ENCODE measurements at regions not wholly inside any gene's neighbourhood (a gene's known extent, or its start where the extent isn't known, plus 50 kb on each side); places are given as distances from the start of the nearest gene placed in this dataset.
"Not testable (repeated sequence)": the region's sequence is repeated elsewhere in the genome, so short reads cannot be mapped to it uniquely, and the experiment has no call there.

- DNase-seq (ENCODE audit: low read depth in 2 of 2): no peak
Measured at GRCh38 chr5:79924936-79925893, 65.8 kb downstream of the MTX3 start.

DNA sequence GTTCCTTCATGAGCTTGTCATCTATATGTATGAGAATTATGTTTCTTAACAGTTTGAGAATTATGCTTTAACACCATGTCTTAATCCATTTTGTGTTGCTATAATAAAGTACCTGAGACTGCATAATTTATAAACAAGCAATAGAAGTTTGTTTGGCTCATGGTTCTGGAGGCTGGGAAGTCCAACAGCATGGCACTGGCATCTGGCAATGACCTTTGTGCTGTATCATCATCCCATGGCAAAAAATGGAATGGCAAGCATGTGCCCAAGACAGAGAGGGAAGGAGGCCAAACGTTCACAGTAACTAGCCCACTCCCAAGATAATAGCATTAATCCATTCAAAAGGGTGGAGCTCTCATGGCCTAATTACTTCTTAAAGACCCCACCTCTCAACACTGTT, 67.6 kb downstream of the MTX3 start:
- no peak for DNase-seq (ENCODE audit: low read depth in 2 of 2)

- DNase-seq (ENCODE audit: low read depth in 2 of 2): no peak
Measured at GRCh38 chr5:79922626-79923025, 68.4 kb downstream of the MTX3 start.

- not testable (repeated sequence) for DNase-seq (ENCODE audit: low read depth in 2 of 2)
Measured at GRCh38 chr5:79907452-79907851, 83.6 kb downstream of the MTX3 start.

- DNase-seq (ENCODE audit: low read depth in 2 of 2): not testable (repeated sequence)
Measured at GRCh38 chr5:79902571-79902970, 88.5 kb downstream of the MTX3 start.

- no peak for DNase-seq (ENCODE audit: low read depth in 2 of 2)
Measured at GRCh38 chr5:79901631-79902030, 89.4 kb downstream of the MTX3 start.

GRCh38 chr5:79898611-79899010, 92.5 kb downstream of the MTX3 start:
- no peak for DNase-seq (ENCODE audit: low read depth in 2 of 2)

DNA sequence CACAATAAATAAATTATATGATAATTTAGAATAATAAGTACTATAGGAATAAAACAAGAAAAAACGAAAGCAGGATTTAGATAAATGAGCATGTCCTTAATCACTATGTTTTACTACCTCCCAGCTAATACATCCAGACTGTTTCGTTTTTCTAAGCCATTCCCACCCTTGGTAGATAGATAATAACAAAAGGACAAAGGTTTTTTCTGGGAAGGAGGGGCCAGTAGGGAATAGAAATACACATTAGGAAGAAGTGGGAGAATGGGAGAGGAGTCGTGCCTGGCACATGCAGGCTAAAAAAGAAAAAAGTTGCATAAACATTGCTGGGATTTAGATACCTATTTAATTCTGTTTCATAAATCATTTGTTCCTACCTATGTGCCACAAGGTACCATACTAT, 97.1 kb downstream of the MTX3 start:
- DNase-seq (ENCODE audit: low read depth in 2 of 2): no peak

GRCh38 chr5:79893485-79893884, 97.6 kb downstream of the MTX3 start:
- DNase-seq (ENCODE audit: low read depth in 2 of 2): no peak

DNA sequence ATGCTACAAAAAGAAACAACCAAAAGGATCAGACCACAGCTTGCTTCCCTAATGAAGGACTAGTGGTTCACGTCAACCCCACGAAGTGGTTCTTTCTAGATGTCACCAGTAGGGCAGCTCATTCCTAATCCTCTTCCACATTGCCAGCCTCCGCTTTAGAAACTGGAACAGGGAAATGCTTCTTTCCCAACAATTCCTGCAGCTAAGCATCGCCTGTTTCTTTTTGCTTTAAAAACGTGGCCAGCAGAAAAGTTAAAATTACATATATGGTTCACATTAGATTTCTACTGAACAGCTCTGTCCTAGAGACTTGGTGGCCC, 100.2 kb downstream of the MTX3 start:
- no peak for DNase-seq (ENCODE audit: low read depth in 2 of 2)

- DNase-seq (ENCODE audit: low read depth in 2 of 2): no peak
Measured at GRCh38 chr5:79890119-79890929, 100.7 kb downstream of the MTX3 start.

DNA sequence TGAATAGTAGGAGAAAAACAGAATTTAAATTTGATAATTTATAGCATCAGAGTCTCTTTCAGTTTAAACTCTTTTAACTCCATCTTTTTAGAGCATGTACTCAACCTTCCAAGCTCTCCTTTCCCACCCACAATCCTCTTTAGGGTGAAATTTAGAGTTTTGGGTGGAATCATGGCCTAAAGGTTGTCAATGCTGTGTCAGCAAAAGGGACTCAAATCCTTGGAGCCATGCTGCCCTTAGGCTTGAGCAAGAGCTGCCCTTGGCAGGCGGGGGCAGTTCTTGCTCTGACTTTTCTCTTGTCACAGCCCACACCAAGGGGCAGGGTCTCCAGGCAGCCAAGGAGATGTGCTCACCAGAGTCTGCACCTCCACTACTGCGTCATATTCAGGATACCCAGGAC, 102.4 kb downstream of the MTX3 start:
- no peak for DNase-seq (ENCODE audit: low read depth in 2 of 2)

GRCh38 chr5:79886925-79887655, 104.0 kb downstream of the MTX3 start:
- no peak for DNase-seq (ENCODE audit: low read depth in 2 of 2)

- DNase-seq (ENCODE audit: low read depth in 2 of 2): no peak
Measured at GRCh38 chr5:79886456-79886855, 104.6 kb downstream of the MTX3 start.

GRCh38 chr5:79879880-79880279, 111.2 kb downstream of the MTX3 start:
- DNase-seq (ENCODE audit: low read depth in 2 of 2): not testable (repeated sequence)

DNA sequence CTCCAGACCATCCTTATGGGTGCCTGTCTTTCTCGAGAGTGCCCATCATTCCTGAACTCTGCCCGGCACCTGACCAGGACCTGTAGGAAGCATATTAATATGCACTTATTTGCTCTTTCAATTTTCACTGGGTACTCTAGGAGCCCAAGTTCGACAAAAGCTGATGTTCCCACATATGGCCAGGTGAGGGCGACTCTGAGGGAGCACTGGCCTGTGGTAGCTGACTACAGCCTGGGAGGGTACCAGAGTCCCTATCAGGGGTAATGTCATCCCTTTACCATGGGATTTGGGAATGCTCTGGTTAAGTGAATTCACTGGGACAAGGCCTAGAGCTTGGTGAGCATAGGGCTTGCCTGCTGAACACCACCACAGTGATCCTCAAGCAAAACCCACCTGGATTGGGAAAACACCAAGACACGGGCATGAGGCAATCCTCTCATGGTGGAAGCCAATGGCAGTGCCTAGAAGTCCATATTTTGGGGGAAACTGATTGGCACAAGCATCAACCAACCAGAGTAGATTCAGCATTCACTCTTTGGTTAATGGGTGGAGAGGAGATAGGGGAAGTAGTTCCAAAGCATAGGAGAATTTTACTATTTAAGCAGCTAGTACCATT, 112.2 kb downstream of the MTX3 start:
- peak; percentile 11 to 29 for DNase-seq (ENCODE audit: low read depth in 2 of 2)

- no peak for DNase-seq (ENCODE audit: low read depth in 2 of 2)
Measured at GRCh38 chr5:79878136-79878679, 112.9 kb downstream of the MTX3 start.

- DNase-seq (ENCODE audit: low read depth in 2 of 2): no peak
Measured at GRCh38 chr5:79876456-79876855, 114.6 kb downstream of the MTX3 start.

GRCh38 chr5:79875230-79875629, 115.8 kb downstream of the MTX3 start:
- DNase-seq (ENCODE audit: low read depth in 2 of 2): no peak

DNA sequence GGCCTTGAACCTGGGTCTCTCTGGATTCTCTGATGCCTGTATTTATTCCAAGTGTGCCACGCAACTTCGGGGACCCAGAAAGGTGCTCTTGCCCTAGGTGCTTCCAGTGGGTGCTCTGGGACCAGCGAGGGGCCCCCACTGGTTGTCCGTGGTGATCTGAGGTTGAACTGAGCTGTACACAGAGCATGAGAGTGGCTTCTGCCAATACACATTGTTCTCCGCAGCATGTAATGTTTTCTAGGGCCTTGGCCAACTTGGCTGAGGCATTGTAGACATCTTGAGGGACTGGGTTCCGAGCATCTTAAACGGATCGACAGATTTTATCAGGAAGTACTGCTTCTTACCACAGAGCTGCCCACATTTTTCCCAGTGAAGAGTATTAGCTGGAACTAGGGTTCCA, 117.9 kb downstream of the MTX3 start:
- no peak for DNase-seq (ENCODE audit: low read depth in 2 of 2)

GRCh38 chr5:79872291-79872690, 118.8 kb downstream of the MTX3 start:
- no peak for DNase-seq (ENCODE audit: low read depth in 2 of 2)
